Upper lobe of left lung (tissue), 4 donors: ENCODE measurements at regions not wholly inside any gene's neighbourhood (a gene's known extent, or its start where the extent isn't known, plus 50 kb on each side); places are given as distances from the start of the nearest gene placed in this dataset.

Source experiments
- EP300 ChIP-seq, 4 donors: sonication (generic); formaldehyde crosslinking; IDR thresholded peaks; one replicate each; pipeline ENCODE4 v1.5.1; 2017; ENCODE audit warnings: antibody characterized with exemption in 4 of 4, control low read depth in 2 of 4
- POLR2A ChIP-seq, 4 donors: fragments of 450-650 bp; IDR thresholded peaks; one replicate each; pipeline ENCODE4 v1.5.1; 2016 to 2017; ENCODE audit warnings: antibody characterized with exemption in 4 of 4, mild to moderate bottlenecking in 2 of 4
- POLR2AphosphoS5 ChIP-seq, 2 donors: sonication (generic); formaldehyde crosslinking; IDR thresholded peaks; one replicate each; pipeline ENCODE4 v1.5.1; 2017; ENCODE audit warnings: antibody characterized with exemption in 2 of 2
- TF ChIP-seq, protein P1 (sequence below), 6 experiments: fragments of 450-650 bp in 4 of 6; fragments of 200-600 bp in 2 of 6; sonication (generic) in 2 of 6; IDR thresholded peaks; one replicate each; pipeline ENCODE4 v1.5.1; 2016 to 2019; ENCODE audit warnings: antibody characterized with exemption in 6 of 6

GRCh38 chr20:58028123-58028522 is 200.3 kb downstream of the ANKRD60 start:
- TF ChIP-seq, protein P1, sequence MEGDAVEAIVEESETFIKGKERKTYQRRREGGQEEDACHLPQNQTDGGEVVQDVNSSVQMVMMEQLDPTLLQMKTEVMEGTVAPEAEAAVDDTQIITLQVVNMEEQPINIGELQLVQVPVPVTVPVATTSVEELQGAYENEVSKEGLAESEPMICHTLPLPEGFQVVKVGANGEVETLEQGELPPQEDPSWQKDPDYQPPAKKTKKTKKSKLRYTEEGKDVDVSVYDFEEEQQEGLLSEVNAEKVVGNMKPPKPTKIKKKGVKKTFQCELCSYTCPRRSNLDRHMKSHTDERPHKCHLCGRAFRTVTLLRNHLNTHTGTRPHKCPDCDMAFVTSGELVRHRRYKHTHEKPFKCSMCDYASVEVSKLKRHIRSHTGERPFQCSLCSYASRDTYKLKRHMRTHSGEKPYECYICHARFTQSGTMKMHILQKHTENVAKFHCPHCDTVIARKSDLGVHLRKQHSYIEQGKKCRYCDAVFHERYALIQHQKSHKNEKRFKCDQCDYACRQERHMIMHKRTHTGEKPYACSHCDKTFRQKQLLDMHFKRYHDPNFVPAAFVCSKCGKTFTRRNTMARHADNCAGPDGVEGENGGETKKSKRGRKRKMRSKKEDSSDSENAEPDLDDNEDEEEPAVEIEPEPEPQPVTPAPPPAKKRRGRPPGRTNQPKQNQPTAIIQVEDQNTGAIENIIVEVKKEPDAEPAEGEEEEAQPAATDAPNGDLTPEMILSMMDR (IDR thresholded peaks at IDR 0.05), result peak in 1 of 6 experiments; percentile 12
- TF ChIP-seq POLR2A (IDR thresholded peaks at IDR 0.05) (no peak), EP300 (IDR thresholded peaks at IDR 0.05) (no peak), POLR2AphosphoS5 (IDR thresholded peaks at IDR 0.05) (no peak)
